ENCODE measurements at regions not wholly inside any gene's neighbourhood (a gene's known extent, or its start where the extent isn't known, plus 50 kb on each side); places are given as distances from the start of the nearest gene placed in this dataset.
"Not testable (repeated sequence)": the region's sequence is repeated elsewhere in the genome, so short reads cannot be mapped to it uniquely, and the experiment has no call there.

DNA sequence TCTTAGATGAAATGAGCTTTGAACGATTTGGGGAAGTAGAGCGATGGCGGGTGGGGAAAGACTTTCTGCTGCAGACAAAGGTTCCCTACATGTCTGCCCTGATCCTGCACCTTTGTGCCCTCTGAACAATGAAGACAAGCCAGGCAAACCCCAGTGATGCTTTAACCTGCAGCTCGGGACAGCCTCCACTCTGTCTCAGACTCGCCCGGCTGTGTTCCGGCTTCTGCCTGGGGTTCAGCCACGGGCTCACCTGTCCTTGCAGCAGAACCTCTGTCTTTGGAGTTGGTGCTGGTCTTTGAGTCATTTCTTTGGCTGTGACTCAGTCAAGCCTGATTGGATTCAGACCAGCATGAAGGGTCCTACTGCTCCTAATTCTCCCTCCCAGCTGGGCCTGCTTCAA is 823.6 kb upstream of the TPTE start:
- DNase-seq (ENCODE audit: low spot score), result not testable (repeated sequence)

DNA sequence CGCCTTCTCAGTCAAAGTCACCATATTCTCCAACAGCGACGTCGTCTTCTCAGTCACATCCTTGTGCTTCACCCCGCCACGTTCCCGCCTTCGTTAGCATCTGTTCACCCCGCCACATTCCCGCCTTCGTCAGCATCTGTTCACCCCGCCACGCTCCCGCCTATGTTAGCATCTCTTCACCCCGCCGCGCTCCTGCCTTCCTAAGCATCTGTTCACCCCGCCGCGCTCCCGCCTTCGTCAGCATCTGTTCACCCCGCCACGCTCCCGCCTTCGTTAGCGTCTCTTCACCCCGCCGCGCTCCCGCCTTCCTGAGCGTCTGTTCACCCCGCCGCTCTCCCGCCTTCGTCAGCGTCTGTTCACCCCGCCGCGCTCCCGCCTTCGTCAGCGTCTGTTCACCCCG is 816.4 kb upstream of the TPTE start:
- DNase-seq (ENCODE audit: low spot score), result not testable (repeated sequence)

DNA sequence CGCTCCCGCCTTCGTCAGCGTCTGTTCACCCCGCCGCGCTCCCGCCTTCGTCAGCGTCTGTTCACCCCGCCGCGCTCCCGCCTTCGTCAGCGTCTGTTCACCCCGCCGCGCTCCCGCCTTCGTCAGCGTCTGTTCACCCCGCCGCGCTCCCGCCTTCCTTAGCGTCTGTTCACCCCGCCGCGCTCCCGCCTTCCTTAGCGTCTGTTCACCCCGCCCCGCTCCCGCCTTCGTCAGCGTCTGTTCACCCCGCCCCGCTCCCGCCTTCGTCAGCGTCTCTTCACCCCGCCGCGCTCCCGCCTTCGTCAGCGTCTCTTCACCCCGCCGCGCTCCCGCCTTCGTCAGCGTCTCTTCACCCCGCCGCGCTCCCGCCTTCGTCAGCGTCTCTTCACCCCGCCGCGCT is 815.9 kb upstream of the TPTE start:
- DNase-seq (ENCODE audit: low spot score), result not testable (repeated sequence)

DNA sequence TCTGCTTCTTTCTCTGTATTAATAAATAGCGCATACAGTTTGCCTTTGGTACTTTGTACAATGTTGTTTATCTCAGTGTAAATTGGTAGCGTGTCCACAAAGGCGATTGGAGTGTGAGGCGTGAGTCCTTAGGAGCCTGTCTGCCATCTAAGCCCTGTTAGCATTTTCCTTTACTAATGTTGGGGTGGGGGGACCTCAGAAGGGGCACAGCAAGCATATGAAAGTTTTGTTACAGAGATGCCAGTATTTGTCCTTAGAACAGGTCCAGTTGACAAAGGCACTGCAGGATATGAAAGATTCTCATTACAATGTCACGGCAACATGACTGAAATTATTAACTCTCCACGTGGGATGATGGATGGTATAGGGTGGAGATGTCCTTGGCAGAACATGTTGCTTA is 796.8 kb upstream of the TPTE start:
- not testable (repeated sequence) for DNase-seq (ENCODE audit: low spot score)

DNA sequence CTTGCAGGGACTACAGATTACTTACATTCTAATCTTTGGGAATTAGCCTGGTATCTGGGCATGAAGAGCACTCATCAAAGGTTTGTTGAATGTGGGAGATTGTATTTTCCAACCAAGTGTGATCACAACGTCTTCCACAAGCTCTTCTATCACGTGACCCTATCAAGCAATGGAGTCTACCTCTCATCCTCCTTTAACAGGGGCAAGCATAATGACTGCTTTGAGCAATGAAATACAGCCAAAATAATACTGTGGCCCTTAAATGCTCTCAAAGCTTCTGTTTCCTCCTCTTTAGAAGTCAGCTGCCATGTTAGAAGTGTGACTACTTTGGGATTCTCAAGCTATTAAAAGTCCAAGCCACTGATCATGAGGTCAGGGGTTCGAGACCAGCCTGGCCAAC is 794.2 kb upstream of the TPTE start:
- not testable (repeated sequence) for DNase-seq (ENCODE audit: low spot score)

DNA sequence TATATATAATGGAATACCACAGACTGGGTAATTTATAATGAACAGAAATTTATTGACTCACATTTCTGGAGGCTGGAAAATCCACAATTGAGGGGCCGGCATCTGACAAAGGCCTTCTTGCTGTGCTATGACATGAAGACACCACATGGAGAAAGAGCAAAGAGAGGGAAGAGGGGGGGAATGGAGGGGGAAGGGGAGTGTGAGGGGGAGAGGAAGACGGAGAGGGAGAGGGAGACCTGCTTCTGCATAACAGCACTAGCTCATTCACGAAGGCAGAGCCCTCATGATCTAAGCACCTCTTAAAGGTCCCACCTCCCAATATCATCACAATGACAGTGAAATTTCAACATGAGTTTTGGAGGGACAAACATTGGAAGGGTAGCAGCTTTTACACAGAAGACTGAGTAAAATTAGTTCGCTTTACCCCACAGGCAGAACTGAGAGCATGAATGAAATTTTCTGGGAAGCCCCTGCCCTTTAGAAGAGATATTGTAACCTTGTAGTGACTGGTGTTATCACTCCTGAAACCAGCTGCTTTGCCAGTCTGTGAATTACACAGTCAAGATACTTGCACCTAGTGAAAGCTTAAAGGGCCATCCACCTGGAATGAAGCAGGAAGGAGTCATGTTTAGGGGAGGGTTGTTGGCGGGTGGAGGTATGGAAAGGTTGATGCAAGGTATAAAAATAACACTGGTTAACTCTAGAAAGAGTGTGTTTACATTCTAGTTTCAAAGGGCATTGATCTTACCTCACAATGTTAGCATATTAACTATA is 793.0 kb upstream of the TPTE start:
- not testable (repeated sequence) for DNase-seq (ENCODE audit: low spot score)

DNA sequence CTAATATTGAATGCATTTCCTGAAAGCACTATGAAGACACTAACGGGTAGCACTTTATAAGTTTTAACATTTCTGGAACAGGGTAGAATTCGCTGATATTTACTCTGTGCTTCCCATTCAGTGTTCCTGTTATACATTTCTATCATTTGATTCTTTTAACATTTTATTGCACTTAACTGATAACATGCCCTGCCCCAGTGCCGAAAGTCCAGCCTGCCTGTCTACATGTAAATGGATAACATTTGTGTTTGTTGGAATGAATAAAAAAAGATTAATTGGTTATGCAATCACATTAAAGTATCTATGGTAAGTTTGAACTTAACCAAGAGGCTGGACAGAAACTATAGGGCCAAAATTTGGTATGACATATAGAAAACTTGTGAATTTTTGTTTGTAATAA is 790.5 kb upstream of the TPTE start:
- DNase-seq (ENCODE audit: low spot score), result no peak

DNA sequence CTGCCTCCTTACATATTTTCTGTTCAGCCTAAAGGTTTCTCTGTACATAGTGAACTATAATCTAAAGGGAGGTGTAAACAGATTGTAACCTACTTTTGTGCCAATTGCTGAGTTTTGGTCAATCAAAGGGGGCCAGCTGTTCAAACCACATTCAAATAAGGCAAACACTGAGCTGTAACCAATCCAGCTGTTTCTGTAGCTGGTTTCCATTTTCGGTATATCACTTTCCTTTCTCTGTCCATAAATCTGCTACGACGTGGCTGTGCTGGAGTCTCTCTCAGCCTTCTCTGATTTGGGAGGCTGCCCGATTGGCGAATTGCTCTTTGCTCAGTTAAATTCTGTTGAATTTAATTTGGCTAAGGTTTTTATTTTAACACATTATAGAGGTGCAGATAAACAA is 790.1 kb upstream of the TPTE start:
- DNase-seq (ENCODE audit: low spot score), result not testable (repeated sequence)

DNA sequence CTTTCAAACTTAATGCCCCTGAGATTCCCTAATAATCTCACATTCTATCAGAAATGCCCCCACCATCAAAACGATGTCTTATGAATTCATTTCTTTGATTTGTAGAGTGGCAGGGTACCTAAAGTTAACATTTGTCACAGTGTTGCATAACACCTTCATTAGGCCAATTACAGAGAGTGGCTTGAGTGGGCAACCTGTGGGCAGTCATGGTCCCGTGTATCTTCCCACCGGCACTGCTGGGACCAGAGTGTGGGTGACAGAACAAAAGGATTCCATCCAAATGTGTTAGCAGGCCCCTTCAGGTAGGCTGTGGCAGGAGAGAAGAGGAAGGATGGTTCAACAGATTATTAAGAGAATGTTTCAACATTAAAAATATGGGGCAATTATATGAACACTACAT is 788.8 kb upstream of the TPTE start:
- not testable (repeated sequence) for DNase-seq (ENCODE audit: low spot score)

DNA sequence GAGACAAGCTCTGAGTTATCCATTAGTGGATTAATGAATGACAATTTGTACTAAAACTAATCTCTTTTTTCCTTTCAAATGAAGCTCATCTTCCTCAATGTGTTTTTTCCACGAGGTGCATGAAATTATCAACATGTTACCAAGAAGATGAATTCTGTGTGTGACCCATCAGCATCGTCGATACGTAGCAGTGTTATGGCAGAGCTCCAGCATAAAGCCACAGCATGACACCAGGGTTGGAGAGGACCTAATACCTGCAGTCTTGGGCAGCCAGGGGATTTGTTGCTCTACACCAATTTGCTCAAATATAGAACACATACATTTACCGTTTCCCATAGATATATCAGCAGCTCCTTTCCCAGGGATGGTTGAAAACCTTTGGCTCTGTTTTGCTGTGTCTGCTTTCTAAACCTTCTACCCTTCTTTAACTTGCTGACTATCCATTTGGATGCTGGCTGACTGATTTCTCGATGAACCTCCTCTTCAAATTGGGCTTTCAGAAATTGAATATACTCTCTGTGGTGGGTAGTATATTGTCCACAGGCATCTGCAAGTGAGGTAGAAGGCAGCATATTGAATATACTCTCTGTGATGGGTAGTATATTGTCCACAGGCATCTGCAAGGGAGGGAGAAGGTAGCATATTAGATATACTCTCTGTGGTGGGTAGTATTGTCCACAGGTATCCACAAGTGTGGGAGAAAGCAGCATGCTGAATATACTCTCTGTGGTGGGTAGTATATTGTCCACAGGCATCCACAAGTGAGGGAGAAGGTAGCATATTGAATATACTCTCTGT is 787.4 kb upstream of the TPTE start:
- not testable (repeated sequence) for DNase-seq (ENCODE audit: low spot score)

DNA sequence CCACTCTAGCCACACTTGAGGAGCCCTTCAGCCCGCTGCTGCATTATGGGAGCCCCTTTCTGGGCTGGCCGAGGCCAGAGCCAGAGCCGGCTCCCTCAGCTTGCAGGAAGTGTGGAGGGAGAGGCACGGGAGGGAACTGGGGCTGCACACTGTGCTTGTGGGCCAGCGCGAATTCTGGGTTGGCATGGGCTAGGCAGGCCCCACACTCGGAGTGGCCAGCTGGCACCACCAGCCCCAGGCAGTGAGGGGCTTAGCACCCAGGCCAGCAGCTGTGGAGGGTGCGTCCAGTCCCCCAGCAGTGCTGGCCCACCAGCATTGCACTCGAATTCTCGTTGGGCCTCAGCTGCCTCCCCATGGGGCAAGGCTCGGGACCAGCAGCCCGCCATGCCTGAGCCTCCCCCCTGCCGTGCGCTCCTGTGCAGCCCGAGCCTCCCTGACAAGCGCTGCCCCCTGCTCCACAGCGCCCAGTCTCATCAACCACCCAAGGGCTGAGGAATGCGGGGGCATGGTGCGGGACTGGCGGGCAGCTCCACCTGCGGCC is 785.9 kb upstream of the TPTE start:
- DNase-seq (ENCODE audit: low spot score), result no peak

DNA sequence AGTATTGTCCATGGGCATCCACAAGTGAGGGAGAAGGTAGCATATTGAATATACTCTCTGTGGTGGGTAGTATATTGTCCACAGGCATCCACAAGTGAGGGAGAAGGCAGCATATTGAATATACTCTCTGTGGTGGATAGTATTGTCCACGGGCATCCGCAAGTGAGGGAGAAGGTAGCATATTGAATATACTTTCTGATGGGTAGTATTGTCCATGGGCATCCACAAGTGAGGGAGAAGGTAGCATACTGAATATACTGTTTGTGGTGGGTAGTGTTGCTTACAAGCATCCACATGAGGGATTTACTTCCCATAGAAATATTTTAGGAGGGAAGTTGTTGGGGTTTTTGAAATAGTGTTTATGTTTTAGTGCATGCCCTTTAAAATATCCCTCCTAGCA is 784.1 kb upstream of the TPTE start:
- not testable (repeated sequence) for DNase-seq (ENCODE audit: low spot score)

DNA sequence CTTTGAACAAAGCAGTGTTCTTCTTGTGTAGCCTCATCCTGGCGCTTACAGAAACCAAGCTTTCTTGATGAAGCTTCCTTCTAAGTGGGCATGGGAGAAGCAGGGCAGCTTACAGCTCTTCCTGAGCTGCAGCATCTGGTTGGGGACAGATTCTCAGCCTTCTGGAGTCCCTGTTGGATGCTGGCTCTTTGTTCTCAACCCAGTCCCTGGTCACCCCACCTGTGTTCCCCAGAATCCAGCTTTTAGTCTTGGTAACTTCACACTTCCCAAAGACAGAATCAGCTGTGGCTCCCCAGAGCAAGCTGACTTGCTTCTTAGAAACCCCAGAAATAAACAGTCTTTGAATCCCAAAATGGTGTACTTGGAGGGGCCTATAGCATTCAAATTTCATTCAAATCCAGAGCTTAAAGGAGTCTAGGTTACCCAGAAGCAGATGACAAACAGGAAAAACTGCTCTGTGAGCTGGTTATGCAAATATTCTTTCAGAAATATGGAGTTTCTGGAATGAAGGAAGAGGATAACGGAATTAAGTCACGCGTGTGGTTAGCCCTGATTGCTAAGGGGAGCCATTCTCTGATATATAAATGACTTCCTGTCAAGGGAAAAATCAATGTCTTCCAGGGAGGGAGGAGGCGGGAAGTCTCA is 783.4 kb upstream of the TPTE start:
- DNase-seq (ENCODE audit: low spot score), result not testable (repeated sequence)

DNA sequence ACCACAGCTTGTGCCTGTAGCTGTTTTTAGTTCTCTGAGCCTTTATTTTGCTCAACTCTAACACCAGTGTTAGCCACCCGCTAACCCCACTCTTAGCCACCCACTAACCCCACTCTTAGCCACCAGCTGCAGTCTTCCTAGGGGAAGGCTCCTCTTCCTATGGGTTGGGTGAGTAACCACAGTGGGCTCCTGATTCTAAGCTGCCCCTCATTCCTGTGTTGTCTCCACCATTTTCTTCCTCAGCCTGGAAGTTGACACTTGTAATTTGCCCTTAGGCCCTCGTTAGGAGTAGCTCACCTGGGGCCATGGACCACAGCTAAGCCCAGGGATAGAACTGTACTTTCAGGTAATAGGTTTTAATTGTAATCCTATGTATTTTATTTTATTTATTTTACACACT is 782.9 kb upstream of the TPTE start:
- DNase-seq (ENCODE audit: low spot score), result no peak

DNA sequence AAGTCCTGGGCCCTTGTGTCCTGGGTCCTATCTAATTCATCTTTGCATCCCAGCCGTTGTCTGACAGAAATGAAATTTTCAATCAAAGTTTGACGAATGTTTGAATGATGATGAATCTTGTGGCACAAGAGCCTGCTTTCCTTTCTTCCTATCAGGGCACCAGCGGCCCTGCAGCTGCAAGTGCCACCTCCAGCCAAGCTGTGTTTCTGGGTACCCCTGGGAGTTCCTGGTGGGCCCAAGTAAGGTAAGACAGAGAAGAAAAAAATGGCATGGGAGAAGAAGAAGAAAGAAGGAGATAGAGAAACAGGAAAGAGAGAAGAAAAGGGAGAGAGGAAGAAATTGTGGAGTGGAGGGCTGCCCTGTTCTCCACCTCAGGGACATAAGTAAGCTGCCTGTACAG is 782.1 kb upstream of the TPTE start:
- DNase-seq (ENCODE audit: low spot score), result no peak

DNA sequence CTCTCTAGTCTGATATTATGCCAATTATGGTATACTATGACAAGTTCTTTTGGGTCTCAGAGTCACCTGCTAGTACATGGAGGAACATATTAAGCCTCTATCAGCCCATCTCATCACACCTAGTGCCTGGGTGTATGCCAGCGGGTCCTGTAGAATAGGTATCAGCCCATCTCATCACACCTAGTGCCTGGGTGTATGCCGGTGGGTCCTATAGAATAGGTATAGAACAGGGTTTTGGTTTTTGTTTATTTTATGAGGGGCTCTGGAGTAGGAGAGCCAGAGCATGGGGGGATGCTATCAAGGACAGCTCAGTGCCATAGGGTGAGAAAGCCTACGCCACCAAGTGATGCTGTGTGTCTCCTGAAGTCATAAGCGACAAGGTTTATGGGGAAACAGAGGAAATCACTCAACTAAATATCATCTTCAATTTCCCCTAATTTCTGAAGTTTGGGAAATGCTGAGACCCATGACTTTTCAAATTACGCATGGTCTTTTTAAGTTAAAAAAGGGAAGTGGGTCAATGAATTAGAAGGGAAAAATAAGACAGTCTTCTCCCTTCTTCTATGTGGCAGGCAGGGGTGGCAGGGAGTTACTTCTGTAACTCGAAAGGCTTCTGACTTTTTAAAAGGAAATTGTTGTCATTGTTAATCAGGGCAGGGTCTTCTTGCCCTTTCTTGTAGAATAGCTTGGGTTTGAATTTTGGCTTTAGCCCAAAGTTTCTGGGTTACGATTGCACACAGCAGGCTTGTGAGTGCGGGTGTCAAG is 781.0 kb upstream of the TPTE start:
- not testable (repeated sequence) for DNase-seq (ENCODE audit: low spot score)

DNA sequence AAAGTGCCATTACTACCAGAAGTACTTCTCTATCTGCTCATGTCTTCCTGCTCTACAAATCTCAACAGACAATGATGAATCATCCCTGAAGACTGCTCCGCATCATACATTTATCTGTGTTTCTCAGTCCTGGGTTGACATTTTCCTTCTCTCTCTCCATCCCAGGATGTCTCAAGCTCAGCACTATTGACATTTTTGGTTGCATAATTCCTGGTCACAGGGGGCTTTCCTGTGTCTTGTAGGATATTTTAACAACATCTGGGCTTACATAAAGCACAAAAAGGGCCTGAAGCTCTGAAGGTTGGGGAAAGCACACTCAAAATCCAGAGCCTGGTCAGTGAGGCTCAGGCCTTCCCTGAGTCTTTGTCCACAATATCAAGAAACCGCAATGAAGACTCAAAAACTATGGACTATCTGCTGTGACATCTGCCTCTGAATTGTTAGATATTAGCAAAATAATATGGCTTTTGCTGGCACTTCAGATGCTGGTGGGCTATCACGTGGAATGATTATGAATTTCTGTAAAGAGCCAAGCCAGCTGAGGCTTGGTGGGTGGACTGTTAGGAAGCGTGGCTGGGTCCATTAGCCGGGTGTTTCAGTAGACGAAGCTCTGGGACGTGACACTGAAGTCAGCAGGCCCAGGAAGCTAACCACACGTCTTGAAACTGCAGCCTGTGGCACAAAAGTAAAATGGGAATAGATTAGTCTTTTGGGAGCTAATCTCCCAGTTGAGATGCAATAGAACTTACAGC is 780.2 kb upstream of the TPTE start:
- DNase-seq (ENCODE audit: low spot score), result not testable (repeated sequence)

DNA sequence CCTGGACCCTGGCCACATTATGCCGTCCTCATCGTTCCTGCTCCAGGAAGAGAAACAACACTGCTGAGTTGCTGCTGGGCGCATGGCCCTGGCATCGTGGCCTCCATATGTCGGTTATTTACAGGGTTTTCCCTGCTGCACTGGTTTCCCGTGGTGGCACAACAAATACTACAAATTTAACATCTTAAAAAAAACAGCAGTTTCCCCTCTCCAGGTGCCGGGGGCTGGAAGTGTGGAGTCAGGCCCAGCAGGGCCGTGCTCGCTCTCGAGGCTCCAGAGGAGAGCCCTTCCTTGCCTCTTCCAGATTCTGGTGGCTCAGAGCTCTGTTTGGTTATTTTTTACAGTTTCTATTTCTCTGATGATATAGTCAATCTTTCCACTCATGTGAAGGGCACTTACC is 777.8 kb upstream of the TPTE start:
- DNase-seq (ENCODE audit: low spot score), result not testable (repeated sequence)

DNA sequence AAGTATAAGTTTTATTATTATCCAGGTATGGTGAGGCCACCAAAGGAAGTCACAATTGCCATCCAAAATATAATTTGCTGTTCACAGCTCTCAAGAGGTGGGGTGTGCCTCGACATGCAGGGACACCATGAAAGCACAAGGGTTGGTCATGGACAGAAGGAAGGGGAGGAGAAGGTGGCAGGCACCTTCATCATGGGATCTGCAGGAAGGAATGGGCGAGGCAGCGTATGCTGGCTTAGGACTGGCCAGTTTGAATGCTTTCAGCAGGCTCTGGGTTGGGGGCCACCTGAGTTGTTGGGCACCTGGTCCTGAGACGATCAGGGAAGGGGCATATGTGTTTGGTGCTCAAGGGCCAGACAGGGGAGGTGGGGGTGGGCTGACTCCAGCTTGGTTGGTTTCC is 777.2 kb upstream of the TPTE start:
- DNase-seq (ENCODE audit: low spot score), result not testable (repeated sequence)

DNA sequence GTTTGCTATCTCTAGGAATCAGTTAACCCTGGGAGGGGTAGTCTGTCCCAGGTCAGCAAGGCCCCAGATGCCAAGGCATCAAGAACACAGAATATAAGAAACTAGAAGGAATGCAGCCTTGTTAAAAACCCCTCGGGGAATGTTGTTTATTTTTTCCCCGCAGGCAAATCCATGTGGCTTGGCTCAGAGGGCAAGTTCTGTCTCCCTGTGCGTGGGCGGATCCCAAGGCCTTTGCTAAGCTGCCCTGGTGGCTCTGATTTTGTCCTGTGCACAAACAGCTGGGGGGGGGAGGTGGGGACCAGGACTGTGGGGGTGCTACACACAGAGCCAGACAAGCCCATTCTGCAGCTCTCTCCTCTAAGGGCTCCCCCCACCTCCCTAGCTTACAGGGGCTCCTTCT is 776.8 kb upstream of the TPTE start:
- DNase-seq (ENCODE audit: low spot score), result not testable (repeated sequence)
